Myocyte (in vitro differentiated cells): ENCODE measurements at regions not wholly inside any gene's neighbourhood (a gene's known extent, or its start where the extent isn't known, plus 50 kb on each side); places are given as distances from the start of the nearest gene placed in this dataset.
"Not testable (repeated sequence)": the region's sequence is repeated elsewhere in the genome, so short reads cannot be mapped to it uniquely, and the experiment has no call there.

Experiments used
- DNase-seq: peaks from one replicate; pipeline ENCODE4 v3.0.0-alpha.2; 2012; ENCODE audit warnings: low read depth

GRCh38 chr6:144647971-144648651 lies 363.0 kb downstream of the UTRN start:
- no peak for DNase-seq

GRCh38 chr6:144649085-144649484 lies 363.9 kb downstream of the UTRN start:
- DNase-seq = no peak

- DNase-seq = no peak
These were observed 366.1 kb downstream of the UTRN start for GRCh38 chr6:144651234-144651633.

- DNase-seq = no peak
These were observed 367.3 kb downstream of the UTRN start for GRCh38 chr6:144652292-144652891.

GRCh38 chr6:144653885-144654505 lies 368.9 kb downstream of the UTRN start:
- DNase-seq = no peak

- DNase-seq = no peak
These were observed 369.4 kb downstream of the UTRN start for GRCh38 chr6:144654506-144654905.

- no peak for DNase-seq
These were observed 370.2 kb downstream of the UTRN start for GRCh38 chr6:144655376-144655775.

- no peak for DNase-seq
These were observed 372.6 kb downstream of the UTRN start for GRCh38 chr6:144657691-144658090.

- DNase-seq = peak; percentile 28
These were observed 374.4 kb downstream of the UTRN start for GRCh38 chr6:144659202-144660182.

GRCh38 chr6:144660561-144661115 lies 375.5 kb downstream of the UTRN start:
- DNase-seq = no peak

GRCh38 chr6:144661116-144661806 lies 376.1 kb downstream of the UTRN start:
- peak; percentile 24 for DNase-seq

- DNase-seq = no peak
These were observed 377.8 kb downstream of the UTRN start for GRCh38 chr6:144662812-144663365.

GRCh38 chr6:144664281-144664680 lies 379.1 kb downstream of the UTRN start:
- no peak for DNase-seq

GRCh38 chr6:144664947-144665346 lies 379.8 kb downstream of the UTRN start:
- no peak for DNase-seq

- no peak for DNase-seq
These were observed 380.9 kb downstream of the UTRN start for GRCh38 chr6:144665932-144666450.

GRCh38 chr6:144666781-144667180 lies 381.6 kb downstream of the UTRN start:
- no peak for DNase-seq

GRCh38 chr6:144667532-144668503 lies 382.7 kb downstream of the UTRN start:
- no peak for DNase-seq

GRCh38 chr6:144670259-144670658 lies 385.1 kb downstream of the UTRN start:
- DNase-seq = not testable (repeated sequence)

- no peak for DNase-seq
These were observed 388.7 kb downstream of the UTRN start for GRCh38 chr6:144673807-144674206.
